Naive thymus-derived CD8-positive, alpha-beta T cell (primary cell): ENCODE measurements at regions not wholly inside any gene's neighbourhood (a gene's known extent, or its start where the extent isn't known, plus 50 kb on each side); places are given as distances from the start of the nearest gene placed in this dataset.
A peak's percentile ranks its signal among the peaks of the same experiment; 100 is the strongest.
"Not testable (repeated sequence)": the region's sequence is repeated elsewhere in the genome, so short reads cannot be mapped to it uniquely, and the experiment has no call there.

Experiments used
- ATAC-seq, 2 donors: fragments of 150-1000 bp; cut with Tn5 transposase in 1 of 2; sonication (Bioruptor Pico), chemical (Tn5 transposase) in 1 of 2; 1 replicate in 1 of 2; 2 replicates in 1 of 2; pipeline ENCODE4 v1.10.0; 2021; ENCODE audit warnings: mild to moderate bottlenecking in 2 of 2, moderate library complexity in 2 of 2
- POLR2A ChIA-PET: fragments of 350-600 bp; sonication (Branson Sonifier 250); formaldehyde crosslinking; loops from one replicate; lab custom pipeline; 2021; ENCODE audit warnings: antibody characterized with exemption; lab: Charles Lee
- DNase-seq, 10 donors: peaks; one replicate each; pipeline versions ENCODE4 v3.0.0 to v3.0.0-alpha.2; 2020 to 2022
- H3K27ac Mint-ChIP-seq, 10 donors: one replicate each; pipeline ENCODE4 v1.8.0; 2020 to 2022; ENCODE audit warnings: mild to moderate bottlenecking in 10 of 10, mixed read lengths in 10 of 10, moderate library complexity in 4 of 10, inconsistent platforms in 1 of 10
- H3K27me3 Mint-ChIP-seq, 5 donors: one replicate each; pipeline ENCODE4 v1.8.0; 2021 to 2022; ENCODE audit warnings: mixed read lengths in 5 of 5
- H3K36me3 Mint-ChIP-seq, 3 donors: one replicate each; pipeline ENCODE4 v1.8.0; 2020 to 2022; ENCODE audit warnings: mixed read lengths in 3 of 3, mild to moderate bottlenecking in 2 of 3, inconsistent platforms in 1 of 3
- H3K4me1 Mint-ChIP-seq, 4 donors: one replicate each; pipeline ENCODE4 v1.8.0; 2021 to 2022; ENCODE audit warnings: mixed read lengths in 4 of 4
- H3K4me3 Mint-ChIP-seq, 10 donors: one replicate each; pipeline ENCODE4 v1.8.0; 2020 to 2022; ENCODE audit warnings: mild to moderate bottlenecking in 10 of 10, mixed read lengths in 10 of 10, moderate library complexity in 6 of 10, inconsistent platforms in 1 of 10
- H3K9me3 Mint-ChIP-seq, 9 donors: one replicate each; pipeline ENCODE4 v1.8.0; 2020 to 2022; ENCODE audit warnings: mixed read lengths in 9 of 9, mild to moderate bottlenecking in 3 of 9, inconsistent platforms in 1 of 9, moderate library complexity in 1 of 9

DNA sequence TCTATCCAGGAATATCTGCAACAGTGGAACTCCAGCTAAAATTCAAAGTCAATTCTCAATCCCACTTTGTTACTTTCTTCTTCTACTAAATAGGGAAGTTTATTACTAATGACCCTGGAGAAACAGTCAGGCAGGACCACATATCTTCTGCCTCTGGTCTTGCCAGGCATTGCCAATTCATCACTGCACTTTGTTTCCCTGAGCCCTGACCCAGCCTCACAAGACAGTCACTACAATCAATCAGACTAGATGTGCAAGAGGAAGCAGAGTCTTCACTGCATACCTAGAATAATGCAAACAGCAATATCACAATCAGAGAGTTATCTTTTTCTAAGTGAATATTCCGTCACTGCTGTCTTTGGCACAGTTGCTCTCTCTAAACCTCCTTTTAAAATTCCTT, 74.9 kb upstream of the GAS1 start:
- ATAC-seq (no peak), DNase-seq (no peak)
- no peaks in the 10 kb centered on the region for H3K4me1 Mint-ChIP-seq
- H3K36me3 Mint-ChIP-seq: no peaks in the 10 kb centered on the region
- peaks cover 0 to 8% (median 0%) of the 10 kb centered on the region in 9 donors for H3K9me3 Mint-ChIP-seq
- POLR2A ChIA-PET: no interaction called here
- H3K4me3 Mint-ChIP-seq: no peak overlapping the region
- H3K27ac Mint-ChIP-seq: no peak overlapping the region
- peaks cover 6 to 25% (median 6%) of the 10 kb centered on the region in 5 donors for H3K27me3 Mint-ChIP-seq

DNA sequence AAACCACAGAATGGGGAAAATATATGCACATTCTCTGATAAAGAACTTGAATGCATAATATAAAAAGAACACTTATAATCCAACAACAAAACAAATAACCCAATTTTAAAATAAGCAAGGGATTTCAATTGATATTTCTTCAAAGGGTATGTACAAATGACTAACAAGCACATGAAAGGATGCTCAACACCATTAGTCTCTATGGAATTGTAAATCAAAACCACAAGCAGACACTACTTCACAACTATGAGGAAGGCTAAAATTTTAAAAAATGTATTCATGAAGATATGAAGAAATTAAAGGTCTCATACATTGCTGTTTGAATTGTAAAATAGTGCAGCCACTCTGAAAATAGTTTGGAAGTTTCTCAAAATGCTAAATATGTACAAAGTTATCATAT, 78.9 kb upstream of the GAS1 start:
- ATAC-seq (no peak), DNase-seq (no peak)
- Mint-ChIP-seq H3K36me3 (no peaks in the 10 kb centered on the region), H3K27me3 (peaks cover 4 to 30% (median 9%) of the 10 kb centered on the region in 5 donors), H3K27ac (no peak overlapping the region), H3K4me3 (no peak overlapping the region), H3K4me1 (no peaks in the 10 kb centered on the region), H3K9me3 (peaks cover 0 to 10% (median 2%) of the 10 kb centered on the region in 9 donors)
- POLR2A ChIA-PET: no interaction called here

DNA sequence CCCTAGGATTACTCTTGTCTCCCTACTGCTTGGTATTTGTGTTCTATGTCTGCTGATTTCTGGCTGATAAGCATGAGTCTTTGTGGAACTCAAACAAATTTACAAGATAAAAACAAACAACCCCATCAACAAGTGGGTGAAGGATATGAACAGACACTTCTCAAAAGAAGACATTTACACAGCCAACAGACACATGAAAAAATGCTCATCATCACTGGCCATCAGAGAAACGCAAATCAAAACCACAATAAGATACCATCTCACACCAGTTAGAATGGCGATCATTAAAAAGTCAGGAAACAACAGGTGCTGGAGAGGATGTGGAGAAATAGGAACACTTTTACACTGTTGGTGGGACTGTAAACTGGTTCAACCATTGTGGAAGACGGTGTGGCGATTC, 81.5 kb upstream of the GAS1 start:
- H3K36me3 Mint-ChIP-seq, ATAC-seq, DNase-seq, POLR2A ChIA-PET, H3K4me1 Mint-ChIP-seq, H3K4me3 Mint-ChIP-seq, H3K9me3 Mint-ChIP-seq, H3K27ac Mint-ChIP-seq: not testable (repeated sequence)
- peaks cover 3 to 20% (median 13%) of the 10 kb centered on the region in 5 donors for H3K27me3 Mint-ChIP-seq

DNA sequence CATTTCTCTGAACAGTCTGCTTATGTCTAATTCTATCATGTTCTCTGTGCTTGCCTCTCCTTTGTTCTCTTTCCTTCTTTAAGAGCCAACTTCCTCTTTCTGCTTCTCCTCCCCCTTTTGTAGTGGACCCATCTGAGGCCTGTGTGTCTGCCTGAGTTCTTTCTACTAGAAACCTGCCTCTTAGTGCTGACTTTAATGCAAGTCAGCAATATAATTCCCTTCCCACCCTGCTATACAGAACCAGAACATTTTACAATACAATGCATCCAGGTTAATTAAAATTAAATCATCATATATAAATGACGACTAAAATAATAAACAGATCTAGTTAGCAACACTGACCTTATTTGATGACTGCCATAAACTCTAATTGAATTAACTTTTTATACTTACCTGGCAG, 82.6 kb upstream of the GAS1 start:
- H3K36me3 Mint-ChIP-seq: no peaks in the 10 kb centered on the region
- H3K4me3 Mint-ChIP-seq: no peak overlapping the region
- H3K27me3 Mint-ChIP-seq: peaks cover 4 to 29% (median 13%) of the 10 kb centered on the region in 5 donors
- peaks cover 0 to 10% (median 2%) of the 10 kb centered on the region in 9 donors for H3K9me3 Mint-ChIP-seq
- no peaks in the 10 kb centered on the region for H3K4me1 Mint-ChIP-seq
- POLR2A ChIA-PET: no interaction called here
- DNase-seq: no peak
- H3K27ac Mint-ChIP-seq: peak overlapping the region in 1 of 10 donors; percentile 10
- ATAC-seq: no peak

DNA sequence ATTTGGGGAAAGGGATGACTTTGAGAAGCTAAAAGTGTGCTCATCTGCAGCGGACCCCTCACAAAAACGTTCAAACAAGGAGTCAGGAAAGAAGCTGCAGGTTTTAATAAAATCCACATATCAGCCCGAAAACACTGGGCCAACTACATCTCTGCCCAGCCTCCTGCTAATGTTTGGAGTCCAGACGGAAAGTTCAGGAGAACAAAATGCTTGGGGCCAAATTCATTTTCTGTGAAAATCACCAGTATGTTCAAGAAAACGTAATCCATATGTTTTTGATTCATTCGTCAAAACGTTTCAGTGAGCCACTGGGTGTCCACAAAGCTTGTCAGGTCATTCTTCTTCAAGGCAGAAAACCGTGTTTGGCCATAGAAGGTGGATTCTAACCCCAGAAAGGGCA, 87.5 kb upstream of the GAS1 start:
- DNase-seq (no peak), ATAC-seq (no peak)
- H3K4me1 Mint-ChIP-seq: no peaks in the 10 kb centered on the region
- H3K9me3 Mint-ChIP-seq: peaks cover 0 to 2% (median 0%) of the 10 kb centered on the region in 9 donors
- H3K27me3 Mint-ChIP-seq: peaks cover 5 to 27% (median 7%) of the 10 kb centered on the region in 5 donors
- H3K4me3 Mint-ChIP-seq: no peak overlapping the region
- H3K36me3 Mint-ChIP-seq: no peaks in the 10 kb centered on the region
- POLR2A ChIA-PET: no interaction called here
- H3K27ac Mint-ChIP-seq: no peak overlapping the region

DNA sequence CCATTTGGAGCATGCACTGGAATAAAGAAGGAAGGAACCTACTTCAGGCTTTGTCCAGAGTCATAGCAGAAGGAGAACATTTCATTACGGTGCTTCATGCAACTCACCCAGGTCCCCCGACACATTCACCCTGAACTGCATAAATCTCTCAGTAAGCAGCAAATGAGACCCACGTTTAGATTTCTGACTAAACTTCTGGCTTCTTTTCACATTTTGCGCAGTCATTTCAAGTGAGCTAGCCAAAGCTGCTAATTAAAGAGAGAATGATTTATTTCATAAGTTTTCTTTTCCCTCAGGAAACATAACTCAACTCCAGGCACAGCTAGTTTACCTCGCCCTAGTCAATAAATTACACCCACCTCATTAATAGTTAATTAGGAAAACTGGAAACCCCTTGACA, 88.6 kb upstream of the GAS1 start:
- no peak for DNase-seq
- Mint-ChIP-seq H3K9me3 (peaks cover 0 to 3% (median 0%) of the 10 kb centered on the region in 9 donors), H3K4me3 (no peak overlapping the region), H3K4me1 (no peaks in the 10 kb centered on the region), H3K27ac (no peak overlapping the region), H3K27me3 (peaks cover 6 to 29% (median 8%) of the 10 kb centered on the region in 5 donors), H3K36me3 (no peaks in the 10 kb centered on the region)
- POLR2A ChIA-PET: no interaction called here
- no peak for ATAC-seq

DNA sequence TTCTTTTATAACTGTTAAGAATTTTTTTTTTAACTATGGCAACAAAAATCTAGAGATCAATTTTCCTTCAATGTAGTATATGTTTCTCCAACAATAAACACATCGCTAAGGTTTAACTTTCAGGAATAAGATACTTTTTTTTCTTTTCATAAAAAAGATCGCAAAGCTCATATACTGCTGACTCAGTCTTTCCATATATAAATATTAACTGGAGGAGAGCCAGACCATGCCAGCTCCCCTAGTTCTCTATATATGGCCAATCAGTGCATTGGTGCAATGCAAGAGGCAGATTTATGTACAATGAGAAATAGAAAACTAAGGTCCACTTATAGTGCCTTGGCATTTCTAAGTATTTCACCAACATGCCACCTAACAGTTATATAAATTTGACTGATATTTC, 89.2 kb upstream of the GAS1 start:
- ATAC-seq (no peak), DNase-seq (no peak)
- peaks cover 0 to 4% (median 0%) of the 10 kb centered on the region in 3 donors for H3K36me3 Mint-ChIP-seq
- no peak overlapping the region for H3K4me3 Mint-ChIP-seq
- peaks cover 0 to 5% (median 3%) of the 10 kb centered on the region in 9 donors for H3K9me3 Mint-ChIP-seq
- no peaks in the 10 kb centered on the region for H3K4me1 Mint-ChIP-seq
- peaks cover 4 to 35% (median 7%) of the 10 kb centered on the region in 5 donors for H3K27me3 Mint-ChIP-seq
- H3K27ac Mint-ChIP-seq: no peak overlapping the region
- POLR2A ChIA-PET: no interaction called here

DNA sequence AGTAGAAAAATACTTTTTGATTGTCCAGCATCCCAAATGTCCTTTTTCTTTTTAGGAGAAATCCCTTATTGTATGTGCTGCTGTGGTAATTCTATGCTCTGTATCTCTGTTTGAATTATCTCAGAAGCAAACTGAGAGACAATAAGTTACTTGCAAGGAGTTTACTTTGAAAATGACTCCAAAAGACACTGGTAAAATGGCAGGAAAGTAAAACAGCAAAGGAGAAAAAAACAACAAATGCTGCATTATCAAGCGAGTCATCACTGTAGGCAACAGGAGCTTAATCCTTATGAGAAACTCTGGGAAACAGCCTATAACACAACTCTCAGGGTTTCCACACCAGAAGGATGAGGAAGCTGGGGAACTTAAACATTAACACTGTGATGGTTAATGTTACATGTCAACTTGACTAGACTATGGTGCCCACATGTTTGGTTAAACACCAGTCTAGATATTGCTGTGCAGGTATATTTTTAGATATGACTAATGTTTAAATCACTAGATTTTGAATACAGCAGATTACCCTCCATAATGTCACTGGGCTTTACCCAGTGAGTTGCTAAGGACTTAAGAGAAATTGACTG, 92.6 kb upstream of the GAS1 start:
- POLR2A ChIA-PET: no interaction called here
- Mint-ChIP-seq H3K9me3 (peaks cover 0 to 9% (median 4%) of the 10 kb centered on the region in 9 donors), H3K4me1 (no peaks in the 10 kb centered on the region), H3K36me3 (peaks cover 0 to 7% (median 0%) of the 10 kb centered on the region in 3 donors), H3K27ac (no peak overlapping the region), H3K4me3 (no peak overlapping the region), H3K27me3 (peaks cover 4 to 20% (median 7%) of the 10 kb centered on the region in 5 donors)
- ATAC-seq (no peak), DNase-seq (no peak)

DNA sequence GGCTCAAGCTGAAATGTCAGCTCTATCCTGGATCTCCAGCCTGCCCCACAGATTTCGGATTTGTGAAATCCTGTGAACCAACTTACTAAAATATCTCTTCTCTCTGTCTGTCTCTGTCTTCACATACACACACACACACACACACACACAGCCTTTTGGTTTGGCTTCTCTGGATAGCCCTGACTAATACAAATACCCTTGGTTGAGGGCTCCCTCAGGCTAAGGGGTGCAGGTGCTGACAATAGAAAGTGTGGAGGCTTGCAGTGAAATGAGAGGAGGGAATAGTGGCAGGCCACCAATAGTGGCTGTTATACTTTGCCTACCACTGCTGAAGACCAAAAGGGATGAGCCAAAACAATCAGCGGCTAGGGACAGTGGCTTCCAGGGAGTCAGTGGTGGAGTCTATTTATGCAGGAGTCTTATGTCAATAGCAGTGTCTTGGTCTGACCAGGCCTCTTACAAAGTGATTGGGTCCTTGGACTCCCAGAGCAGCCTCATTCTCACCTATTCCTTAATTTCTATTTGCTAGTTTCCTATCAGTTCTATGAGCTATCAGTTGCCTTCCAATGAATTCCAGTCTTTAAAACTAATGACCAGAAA, 93.2 kb upstream of the GAS1 start:
- Mint-ChIP-seq H3K36me3 (peaks cover 0 to 7% (median 0%) of the 10 kb centered on the region in 3 donors), H3K27me3 (peaks cover 4 to 14% (median 7%) of the 10 kb centered on the region in 5 donors), H3K27ac (no peak overlapping the region), H3K4me3 (no peak overlapping the region), H3K4me1 (no peaks in the 10 kb centered on the region), H3K9me3 (peaks cover 0 to 9% (median 4%) of the 10 kb centered on the region in 9 donors)
- POLR2A ChIA-PET: no interaction called here
- no peak for DNase-seq
- no peak for ATAC-seq

DNA sequence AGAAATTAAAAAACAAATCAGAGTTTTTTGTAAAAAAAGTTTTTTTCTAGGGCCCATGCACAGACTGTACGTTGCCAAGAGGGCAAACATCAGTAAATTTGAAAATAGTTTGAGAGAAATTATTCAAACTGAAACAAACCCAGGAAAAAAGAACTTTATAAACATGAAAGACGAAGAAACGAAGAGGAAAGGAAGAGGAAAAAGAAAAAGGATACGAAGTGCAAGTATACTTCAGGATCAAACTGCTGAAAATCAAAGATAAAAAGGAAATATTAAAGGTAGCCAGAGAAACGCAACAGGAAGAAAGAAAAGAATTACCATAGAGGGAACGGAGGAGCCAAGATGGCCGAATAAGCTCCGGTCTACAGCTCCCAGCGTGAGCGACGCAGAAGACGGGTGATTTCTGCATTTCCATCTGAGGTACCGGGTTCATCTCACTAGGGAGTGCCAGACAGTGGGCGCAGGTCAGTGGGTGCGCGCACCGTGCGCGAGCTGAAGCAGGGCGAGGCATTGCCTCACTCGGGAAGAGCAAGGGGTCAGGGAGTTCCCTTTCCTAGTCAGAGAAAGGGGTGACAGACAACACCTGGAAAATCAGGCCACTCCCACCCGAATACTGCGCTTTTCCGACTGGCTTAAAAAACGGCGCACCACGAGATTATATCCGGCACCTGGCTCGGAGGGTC, 94.4 kb upstream of the GAS1 start:
- H3K4me1 Mint-ChIP-seq, H3K36me3 Mint-ChIP-seq, DNase-seq, ATAC-seq, H3K9me3 Mint-ChIP-seq, H3K27ac Mint-ChIP-seq, POLR2A ChIA-PET: not testable (repeated sequence)
- peaks cover 3 to 14% (median 7%) of the 10 kb centered on the region in 5 donors for H3K27me3 Mint-ChIP-seq
- peak overlapping the region in 3 of 10 donors; percentile 3 to 29 (median 27) for H3K4me3 Mint-ChIP-seq

DNA sequence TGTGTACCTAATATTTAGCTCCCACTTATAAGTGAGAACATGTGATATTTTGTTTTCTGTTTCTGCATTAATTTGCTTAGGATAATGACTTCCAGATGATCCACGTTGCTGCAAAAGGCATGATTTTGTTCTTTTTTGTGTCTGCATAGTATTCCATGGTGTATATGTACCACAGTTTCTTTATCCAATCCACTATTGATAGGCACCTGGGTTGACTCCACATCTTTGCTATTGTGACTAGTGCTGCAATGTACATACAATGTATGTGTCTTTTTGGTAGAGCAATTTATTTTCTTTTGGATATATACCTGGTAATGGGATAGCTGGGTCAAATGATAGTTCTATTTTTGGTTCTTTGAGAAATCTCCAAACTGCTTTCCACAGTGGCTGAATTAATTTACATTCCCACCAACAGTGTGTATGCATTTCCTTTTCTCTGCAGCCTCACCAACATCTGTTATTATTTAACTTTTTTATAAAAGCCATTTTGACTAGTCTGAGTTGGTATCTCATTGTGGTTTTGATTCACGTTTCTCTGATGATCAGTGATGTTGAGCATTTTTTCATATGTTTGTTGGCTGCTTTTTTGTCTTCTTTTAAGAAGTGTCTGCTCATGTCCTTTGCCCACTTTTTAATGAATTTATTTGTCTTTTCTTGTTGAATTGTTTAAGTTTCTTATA, 102.8 kb upstream of the GAS1 start:
- DNase-seq, H3K27ac Mint-ChIP-seq, H3K36me3 Mint-ChIP-seq, H3K27me3 Mint-ChIP-seq, POLR2A ChIA-PET, H3K4me3 Mint-ChIP-seq, ATAC-seq, H3K4me1 Mint-ChIP-seq: not testable (repeated sequence)
- peaks cover 0 to 20% (median 4%) of the 10 kb centered on the region in 9 donors for H3K9me3 Mint-ChIP-seq

DNA sequence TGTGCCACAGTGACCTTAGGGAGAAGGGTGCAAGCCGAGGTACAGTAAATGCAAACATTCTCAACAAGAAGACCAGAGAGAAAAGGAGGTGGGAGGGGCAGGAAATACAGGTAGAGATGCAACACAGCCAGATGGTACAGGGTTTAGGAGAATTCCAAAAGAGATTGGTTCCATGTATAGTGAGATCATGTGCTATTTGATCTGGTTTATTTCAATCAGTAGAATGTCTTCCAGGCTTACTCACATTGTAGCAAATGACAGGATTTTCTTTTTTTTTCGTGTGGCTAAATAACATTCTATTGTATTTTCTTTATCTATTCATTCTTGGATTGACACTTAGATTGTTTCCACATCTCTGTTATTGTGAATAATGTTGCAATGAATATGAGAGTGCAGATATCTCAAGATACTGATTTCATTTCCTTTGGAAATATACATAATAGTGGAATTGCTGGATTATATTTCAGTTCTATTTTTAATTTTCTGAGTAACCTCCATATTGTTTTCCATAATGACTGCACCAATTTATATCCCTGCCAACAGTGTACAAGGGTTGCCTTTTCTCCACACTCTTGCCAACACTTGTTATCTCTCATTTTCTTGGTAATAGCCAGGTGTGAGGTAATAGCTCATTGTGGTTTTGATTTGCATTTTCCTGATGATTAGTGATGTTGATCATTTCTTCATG, 107.8 kb upstream of the GAS1 start:
- Mint-ChIP-seq H3K9me3 (peaks cover 0 to 14% (median 0%) of the 10 kb centered on the region in 9 donors), H3K27ac (no peak overlapping the region), H3K4me1 (no peaks in the 10 kb centered on the region), H3K27me3 (peaks cover 9 to 29% (median 15%) of the 10 kb centered on the region in 5 donors), H3K36me3 (peaks cover 0 to 5% (median 0%) of the 10 kb centered on the region in 3 donors), H3K4me3 (no peak overlapping the region)
- DNase-seq (no peak), ATAC-seq (no peak)
- POLR2A ChIA-PET: no interaction called here
